ENCODE measurements at regions not wholly inside any gene's neighbourhood (a gene's known extent, or its start where the extent isn't known, plus 50 kb on each side); places are given as distances from the start of the nearest gene placed in this dataset.
"Not testable (repeated sequence)": the region's sequence is repeated elsewhere in the genome, so short reads cannot be mapped to it uniquely, and the experiment has no call there.

DNA sequence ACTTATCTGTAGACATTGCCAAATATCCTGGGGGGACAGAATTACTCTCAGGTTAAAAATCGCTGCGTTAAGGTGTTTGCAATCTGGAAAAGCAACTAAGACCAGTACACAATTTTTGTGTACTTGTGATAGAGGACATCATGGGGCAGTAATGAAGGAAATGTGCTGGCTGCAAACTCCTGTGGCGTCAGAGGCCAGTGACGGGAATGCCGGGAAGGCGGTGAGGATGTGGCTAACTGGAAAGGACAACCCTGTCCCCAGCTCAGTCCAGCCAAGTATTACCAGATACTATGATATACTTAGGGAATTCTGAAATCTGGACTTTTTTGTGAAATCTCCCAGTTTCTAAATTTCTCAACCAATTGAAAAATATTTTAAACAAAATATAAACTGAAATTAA lies 103.1 kb upstream of the NANOS1 start:
- H3K27ac ChIP-seq (ENCODE audit: low read depth, low read length), result no peak overlapping the region
- no peaks in the 10 kb centered on the region for H3K27me3 ChIP-seq (ENCODE audit: control insufficient read depth in 1 of 2, insufficient read depth in 2 of 2, low read length in 2 of 2)
- no peaks in the 10 kb centered on the region for H3K36me3 ChIP-seq (ENCODE audit: control insufficient read depth in 1 of 2, insufficient read depth in 2 of 2, low read length in 2 of 2)
- H3K4me3 ChIP-seq (ENCODE audit: low read depth in 1 of 2, low read length in 2 of 2), result no peak overlapping the region
- no peak overlapping the region for H3K9ac ChIP-seq (ENCODE audit: low read depth in 1 of 2, low read length in 2 of 2)
- H3K9me3 ChIP-seq (ENCODE audit: control insufficient read depth in 1 of 2, low read length in 2 of 2), result peaks cover 3 to 6% of the 10 kb centered on the region in 2 donors
- no peaks in the 10 kb centered on the region for H3K4me1 ChIP-seq (ENCODE audit: control insufficient read depth in 1 of 2, insufficient read depth in 2 of 2, low read length in 2 of 2)

DNA sequence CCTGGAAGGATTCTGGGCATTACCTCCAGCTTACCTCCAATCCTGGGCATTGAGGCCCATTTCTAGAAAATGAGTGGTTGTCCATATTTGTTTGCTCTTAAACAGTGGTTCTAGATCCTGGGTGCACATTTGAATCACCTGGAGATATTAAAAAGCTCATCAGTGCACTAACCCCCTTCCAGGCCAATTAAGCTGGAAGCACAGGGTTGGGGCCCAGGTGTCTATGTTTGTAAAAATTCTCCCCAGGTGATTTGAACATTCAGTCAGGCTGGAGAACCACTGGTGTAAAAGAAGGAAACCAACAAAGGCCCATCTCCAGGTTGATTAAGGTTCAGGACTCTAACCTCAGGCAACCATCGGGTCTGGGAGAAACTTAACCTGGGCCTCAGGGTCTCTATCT lies 102.6 kb upstream of the NANOS1 start:
- Histone ChIP-seq H3K27ac (ENCODE audit: low read depth, low read length) (no peak overlapping the region), H3K9me3 (ENCODE audit: control insufficient read depth in 1 of 2, low read length in 2 of 2) (peaks cover 6 to 11% of the 10 kb centered on the region in 2 donors), H3K4me1 (ENCODE audit: control insufficient read depth in 1 of 2, insufficient read depth in 2 of 2, low read length in 2 of 2) (no peaks in the 10 kb centered on the region), H3K9ac (ENCODE audit: low read depth in 1 of 2, low read length in 2 of 2) (no peak overlapping the region), H3K27me3 (ENCODE audit: control insufficient read depth in 1 of 2, insufficient read depth in 2 of 2, low read length in 2 of 2) (no peaks in the 10 kb centered on the region), H3K36me3 (ENCODE audit: control insufficient read depth in 1 of 2, insufficient read depth in 2 of 2, low read length in 2 of 2) (no peaks in the 10 kb centered on the region), H3K4me3 (ENCODE audit: low read depth in 1 of 2, low read length in 2 of 2) (no peak overlapping the region)

DNA sequence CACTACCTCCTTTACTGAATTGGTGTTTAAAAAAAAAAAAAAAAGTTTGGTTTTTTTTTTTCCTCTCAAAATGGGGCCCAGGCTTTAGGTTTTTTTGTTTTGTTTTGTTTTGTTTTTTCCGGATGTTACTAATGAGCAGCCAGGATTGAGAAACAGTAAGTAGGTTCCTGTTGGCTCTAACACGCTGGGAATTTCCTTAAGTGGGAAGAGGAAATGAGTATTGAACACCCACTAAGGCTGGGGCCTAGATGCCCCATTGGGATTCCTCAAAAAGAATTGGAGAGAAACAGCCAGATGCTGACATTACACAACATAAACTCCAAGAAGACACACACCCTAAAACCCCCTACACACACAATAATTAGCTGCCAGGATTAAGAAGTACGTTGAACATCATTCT lies 102.2 kb upstream of the NANOS1 start:
- H3K9ac ChIP-seq (ENCODE audit: low read depth in 1 of 2, low read length in 2 of 2), result no peak overlapping the region
- H3K4me1 ChIP-seq (ENCODE audit: control insufficient read depth in 1 of 2, insufficient read depth in 2 of 2, low read length in 2 of 2), result no peaks in the 10 kb centered on the region
- no peaks in the 10 kb centered on the region for H3K36me3 ChIP-seq (ENCODE audit: control insufficient read depth in 1 of 2, insufficient read depth in 2 of 2, low read length in 2 of 2)
- no peaks in the 10 kb centered on the region for H3K27me3 ChIP-seq (ENCODE audit: control insufficient read depth in 1 of 2, insufficient read depth in 2 of 2, low read length in 2 of 2)
- peaks cover 7 to 12% of the 10 kb centered on the region in 2 donors for H3K9me3 ChIP-seq (ENCODE audit: control insufficient read depth in 1 of 2, low read length in 2 of 2)
- no peak overlapping the region for H3K4me3 ChIP-seq (ENCODE audit: low read depth in 1 of 2, low read length in 2 of 2)
- no peak overlapping the region for H3K27ac ChIP-seq (ENCODE audit: low read depth, low read length)

DNA sequence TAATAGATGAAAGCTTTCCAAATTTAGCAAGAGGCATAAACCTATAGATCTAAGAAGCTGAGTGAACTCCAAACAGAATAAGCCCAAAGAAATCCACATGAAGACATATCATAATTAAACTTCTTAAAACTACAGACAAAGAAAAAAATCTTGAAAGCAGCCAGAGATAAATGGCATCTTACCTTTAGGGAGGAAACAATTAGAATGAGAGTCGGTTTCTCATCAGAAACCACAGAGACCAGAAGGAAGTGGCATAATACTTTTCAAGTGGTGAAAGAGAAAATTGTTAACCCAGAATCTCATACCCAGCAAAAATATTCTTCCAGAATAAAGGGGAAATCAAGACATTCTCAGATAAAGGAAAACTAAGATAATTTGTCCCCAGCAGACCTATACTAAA lies 98.9 kb upstream of the NANOS1 start:
- H3K9me3 ChIP-seq (ENCODE audit: control insufficient read depth in 1 of 2, low read length in 2 of 2), result peaks cover 7 to 12% of the 10 kb centered on the region in 2 donors
- H3K9ac ChIP-seq (ENCODE audit: low read depth in 1 of 2, low read length in 2 of 2), result no peak overlapping the region
- no peaks in the 10 kb centered on the region for H3K36me3 ChIP-seq (ENCODE audit: control insufficient read depth in 1 of 2, insufficient read depth in 2 of 2, low read length in 2 of 2)
- no peaks in the 10 kb centered on the region for H3K4me1 ChIP-seq (ENCODE audit: control insufficient read depth in 1 of 2, insufficient read depth in 2 of 2, low read length in 2 of 2)
- no peaks in the 10 kb centered on the region for H3K27me3 ChIP-seq (ENCODE audit: control insufficient read depth in 1 of 2, insufficient read depth in 2 of 2, low read length in 2 of 2)
- no peak overlapping the region for H3K27ac ChIP-seq (ENCODE audit: low read depth, low read length)
- no peak overlapping the region for H3K4me3 ChIP-seq (ENCODE audit: low read depth in 1 of 2, low read length in 2 of 2)

DNA sequence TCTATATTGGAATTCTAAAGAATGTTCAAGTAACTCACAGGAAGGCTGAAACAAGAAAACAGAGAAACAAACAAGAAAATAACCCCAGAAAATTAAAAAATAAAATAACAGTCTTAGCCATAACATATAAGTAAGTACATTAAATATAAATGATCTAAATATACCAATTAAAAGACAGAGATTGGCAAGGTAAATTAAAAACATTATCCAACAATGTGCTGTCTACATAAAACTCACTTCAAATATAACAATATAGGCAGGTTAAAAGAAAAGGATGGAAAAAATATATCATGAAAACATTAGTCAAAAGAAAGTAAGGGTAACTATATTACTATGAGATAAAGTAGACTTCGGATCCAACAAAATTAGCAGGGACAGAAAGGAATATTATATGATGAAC lies 98.1 kb upstream of the NANOS1 start:
- Histone ChIP-seq H3K36me3 (ENCODE audit: control insufficient read depth in 1 of 2, insufficient read depth in 2 of 2, low read length in 2 of 2) (no peaks in the 10 kb centered on the region), H3K9ac (ENCODE audit: low read depth in 1 of 2, low read length in 2 of 2) (no peak overlapping the region), H3K27ac (ENCODE audit: low read depth, low read length) (no peak overlapping the region), H3K4me3 (ENCODE audit: low read depth in 1 of 2, low read length in 2 of 2) (no peak overlapping the region), H3K9me3 (ENCODE audit: control insufficient read depth in 1 of 2, low read length in 2 of 2) (peaks cover 7 to 12% of the 10 kb centered on the region in 2 donors), H3K4me1 (ENCODE audit: control insufficient read depth in 1 of 2, insufficient read depth in 2 of 2, low read length in 2 of 2) (no peaks in the 10 kb centered on the region), H3K27me3 (ENCODE audit: control insufficient read depth in 1 of 2, insufficient read depth in 2 of 2, low read length in 2 of 2) (no peaks in the 10 kb centered on the region)

DNA sequence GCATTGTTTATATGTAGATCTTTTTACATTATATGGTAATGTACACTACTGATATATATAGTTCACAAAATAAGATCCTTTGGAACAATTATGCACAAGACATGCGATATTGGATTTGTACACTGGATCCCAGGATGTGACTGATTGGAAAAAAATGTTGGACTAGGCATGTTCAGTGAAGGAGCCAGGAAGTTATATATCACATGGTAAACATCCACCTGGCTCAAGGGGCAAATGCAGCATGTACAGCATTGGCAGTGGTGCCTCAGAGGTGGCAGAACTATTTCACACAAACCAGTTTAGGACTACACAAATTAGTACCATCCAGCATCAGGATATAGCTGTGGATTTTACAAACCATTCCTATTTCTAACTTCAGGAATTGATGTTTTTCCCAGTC lies 97.4 kb upstream of the NANOS1 start:
- H3K4me3 ChIP-seq (ENCODE audit: low read depth in 1 of 2, low read length in 2 of 2); H3K4me1 ChIP-seq (ENCODE audit: control insufficient read depth in 1 of 2, insufficient read depth in 2 of 2, low read length in 2 of 2); H3K27ac ChIP-seq (ENCODE audit: low read depth, low read length); H3K36me3 ChIP-seq (ENCODE audit: control insufficient read depth in 1 of 2, insufficient read depth in 2 of 2, low read length in 2 of 2); H3K9ac ChIP-seq (ENCODE audit: low read depth in 1 of 2, low read length in 2 of 2); H3K27me3 ChIP-seq (ENCODE audit: control insufficient read depth in 1 of 2, insufficient read depth in 2 of 2, low read length in 2 of 2): not testable (repeated sequence)
- H3K9me3 ChIP-seq (ENCODE audit: control insufficient read depth in 1 of 2, low read length in 2 of 2), result peaks cover 7 to 12% of the 10 kb centered on the region in 2 donors

DNA sequence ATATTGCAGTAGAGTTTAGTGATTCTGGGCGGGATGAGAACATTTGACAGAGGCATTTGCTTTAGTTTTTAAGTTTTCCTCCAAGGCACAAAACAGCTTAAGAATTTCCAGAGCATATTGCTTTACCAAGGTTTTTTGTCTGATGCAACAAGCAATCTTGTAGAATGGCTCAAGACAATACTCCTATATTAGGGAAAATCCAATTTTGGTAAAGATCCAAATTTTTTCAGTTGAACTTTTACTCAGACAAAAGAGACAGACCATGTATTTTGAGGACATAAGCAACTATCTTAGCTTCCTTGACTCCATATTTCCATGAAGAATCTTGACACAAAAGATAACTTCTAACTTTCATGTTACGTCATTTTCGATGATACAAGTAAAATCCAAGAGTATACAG lies 92.3 kb upstream of the NANOS1 start:
- H3K9ac ChIP-seq (ENCODE audit: low read depth in 1 of 2, low read length in 2 of 2), result no peak overlapping the region
- H3K4me1 ChIP-seq (ENCODE audit: control insufficient read depth in 1 of 2, insufficient read depth in 2 of 2, low read length in 2 of 2), result no peaks in the 10 kb centered on the region
- no peak overlapping the region for H3K4me3 ChIP-seq (ENCODE audit: low read depth in 1 of 2, low read length in 2 of 2)
- no peaks in the 10 kb centered on the region for H3K36me3 ChIP-seq (ENCODE audit: control insufficient read depth in 1 of 2, insufficient read depth in 2 of 2, low read length in 2 of 2)
- no peaks in the 10 kb centered on the region for H3K9me3 ChIP-seq (ENCODE audit: control insufficient read depth in 1 of 2, low read length in 2 of 2)
- no peaks in the 10 kb centered on the region for H3K27me3 ChIP-seq (ENCODE audit: control insufficient read depth in 1 of 2, insufficient read depth in 2 of 2, low read length in 2 of 2)
- no peak overlapping the region for H3K27ac ChIP-seq (ENCODE audit: low read depth, low read length)

DNA sequence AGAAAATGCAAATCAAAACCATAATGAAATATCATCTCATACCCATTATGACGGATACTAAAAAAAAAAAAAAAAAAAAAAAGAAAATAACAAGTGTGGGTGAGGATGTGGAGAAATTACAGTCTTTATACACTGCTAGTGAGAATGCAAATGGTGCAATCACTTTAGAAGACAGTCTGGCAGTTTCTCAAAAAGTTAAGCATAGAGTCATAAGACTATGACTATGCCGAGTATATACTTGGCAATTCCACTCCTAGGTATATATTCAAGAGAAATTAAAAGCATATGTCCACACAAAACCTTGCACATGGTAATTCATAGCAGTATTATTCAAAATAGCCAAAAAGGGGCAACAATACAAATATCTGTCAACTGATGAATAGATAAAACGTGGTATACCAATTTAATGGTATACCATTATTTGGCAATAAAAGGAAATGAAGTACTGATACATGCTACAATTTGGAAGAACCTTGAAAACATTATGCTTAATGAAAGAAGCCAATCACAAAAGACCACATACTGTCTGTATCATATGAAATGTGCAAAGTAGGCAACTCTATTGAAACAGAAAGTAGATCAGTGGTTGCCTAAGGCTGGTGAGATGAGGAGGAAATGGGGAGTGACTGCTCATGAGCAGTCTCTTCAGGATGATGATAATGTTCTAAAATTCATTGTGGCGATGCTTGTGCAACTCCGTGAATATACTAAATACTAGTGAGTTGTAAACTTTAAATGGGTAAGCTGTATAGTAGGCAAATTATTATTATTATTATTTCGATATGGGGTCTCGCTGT lies 90.1 kb upstream of the NANOS1 start:
- H3K36me3 ChIP-seq (ENCODE audit: control insufficient read depth in 1 of 2, insufficient read depth in 2 of 2, low read length in 2 of 2), result no peaks in the 10 kb centered on the region
- H3K4me1 ChIP-seq (ENCODE audit: control insufficient read depth in 1 of 2, insufficient read depth in 2 of 2, low read length in 2 of 2), result no peaks in the 10 kb centered on the region
- no peaks in the 10 kb centered on the region for H3K27me3 ChIP-seq (ENCODE audit: control insufficient read depth in 1 of 2, insufficient read depth in 2 of 2, low read length in 2 of 2)
- H3K9me3 ChIP-seq (ENCODE audit: control insufficient read depth in 1 of 2, low read length in 2 of 2), result no peaks in the 10 kb centered on the region
- no peak overlapping the region for H3K4me3 ChIP-seq (ENCODE audit: low read depth in 1 of 2, low read length in 2 of 2)
- H3K9ac ChIP-seq (ENCODE audit: low read depth in 1 of 2, low read length in 2 of 2), result no peak overlapping the region
- no peak overlapping the region for H3K27ac ChIP-seq (ENCODE audit: low read depth, low read length)

DNA sequence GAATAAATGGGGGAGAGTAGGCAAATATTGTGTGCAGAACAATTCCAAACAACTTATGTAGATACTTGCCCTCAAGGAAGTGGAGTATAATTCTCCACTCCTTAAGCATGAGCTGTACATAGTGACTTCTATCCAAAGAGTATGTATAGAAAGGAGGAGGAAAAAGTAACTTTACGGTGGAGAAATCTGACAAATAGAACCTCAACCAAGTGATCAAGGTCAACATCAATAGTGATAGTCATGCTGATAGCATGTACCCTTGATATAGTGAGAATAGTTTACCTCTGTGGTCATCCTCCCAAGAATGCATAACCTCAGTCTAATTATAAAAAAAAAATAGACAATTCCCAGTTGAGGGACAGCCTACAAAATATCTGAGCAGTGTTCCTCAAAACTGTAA lies 89.1 kb upstream of the NANOS1 start:
- Histone ChIP-seq H3K27me3 (ENCODE audit: control insufficient read depth in 1 of 2, insufficient read depth in 2 of 2, low read length in 2 of 2) (no peaks in the 10 kb centered on the region), H3K4me1 (ENCODE audit: control insufficient read depth in 1 of 2, insufficient read depth in 2 of 2, low read length in 2 of 2) (no peaks in the 10 kb centered on the region), H3K27ac (ENCODE audit: low read depth, low read length) (no peak overlapping the region), H3K4me3 (ENCODE audit: low read depth in 1 of 2, low read length in 2 of 2) (no peak overlapping the region), H3K9me3 (ENCODE audit: control insufficient read depth in 1 of 2, low read length in 2 of 2) (no peaks in the 10 kb centered on the region), H3K36me3 (ENCODE audit: control insufficient read depth in 1 of 2, insufficient read depth in 2 of 2, low read length in 2 of 2) (no peaks in the 10 kb centered on the region), H3K9ac (ENCODE audit: low read depth in 1 of 2, low read length in 2 of 2) (no peak overlapping the region)

DNA sequence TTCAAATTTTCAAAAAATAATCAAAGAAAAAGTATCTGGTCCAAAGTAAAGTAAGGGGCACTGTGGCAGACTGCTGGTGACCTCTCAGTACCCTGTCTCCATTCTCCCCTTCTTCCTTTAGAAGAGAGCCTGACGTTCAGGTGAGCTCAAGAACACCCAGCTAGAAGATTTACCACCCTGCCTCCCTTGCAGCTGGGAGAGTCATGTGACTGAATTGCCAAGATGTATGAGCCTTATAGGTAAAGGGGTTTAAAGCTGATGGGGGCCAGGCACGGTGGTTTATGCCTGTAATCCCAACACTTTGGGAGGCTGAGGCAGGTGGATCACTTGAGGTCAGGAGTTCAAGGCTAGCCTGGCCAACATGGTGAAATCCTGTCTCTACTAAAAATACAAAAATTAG lies 86.3 kb upstream of the NANOS1 start:
- Histone ChIP-seq H3K27ac (ENCODE audit: low read depth, low read length) (no peak overlapping the region), H3K36me3 (ENCODE audit: control insufficient read depth in 1 of 2, insufficient read depth in 2 of 2, low read length in 2 of 2) (no peaks in the 10 kb centered on the region), H3K9ac (ENCODE audit: low read depth in 1 of 2, low read length in 2 of 2) (no peak overlapping the region), H3K27me3 (ENCODE audit: control insufficient read depth in 1 of 2, insufficient read depth in 2 of 2, low read length in 2 of 2) (no peaks in the 10 kb centered on the region), H3K9me3 (ENCODE audit: control insufficient read depth in 1 of 2, low read length in 2 of 2) (no peaks in the 10 kb centered on the region), H3K4me1 (ENCODE audit: control insufficient read depth in 1 of 2, insufficient read depth in 2 of 2, low read length in 2 of 2) (no peaks in the 10 kb centered on the region), H3K4me3 (ENCODE audit: low read depth in 1 of 2, low read length in 2 of 2) (no peak overlapping the region)
